ENCODE measurements at regions not wholly inside any gene's neighbourhood (a gene's known extent, or its start where the extent isn't known, plus 50 kb on each side); places are given as distances from the start of the nearest gene placed in this dataset.

DNA sequence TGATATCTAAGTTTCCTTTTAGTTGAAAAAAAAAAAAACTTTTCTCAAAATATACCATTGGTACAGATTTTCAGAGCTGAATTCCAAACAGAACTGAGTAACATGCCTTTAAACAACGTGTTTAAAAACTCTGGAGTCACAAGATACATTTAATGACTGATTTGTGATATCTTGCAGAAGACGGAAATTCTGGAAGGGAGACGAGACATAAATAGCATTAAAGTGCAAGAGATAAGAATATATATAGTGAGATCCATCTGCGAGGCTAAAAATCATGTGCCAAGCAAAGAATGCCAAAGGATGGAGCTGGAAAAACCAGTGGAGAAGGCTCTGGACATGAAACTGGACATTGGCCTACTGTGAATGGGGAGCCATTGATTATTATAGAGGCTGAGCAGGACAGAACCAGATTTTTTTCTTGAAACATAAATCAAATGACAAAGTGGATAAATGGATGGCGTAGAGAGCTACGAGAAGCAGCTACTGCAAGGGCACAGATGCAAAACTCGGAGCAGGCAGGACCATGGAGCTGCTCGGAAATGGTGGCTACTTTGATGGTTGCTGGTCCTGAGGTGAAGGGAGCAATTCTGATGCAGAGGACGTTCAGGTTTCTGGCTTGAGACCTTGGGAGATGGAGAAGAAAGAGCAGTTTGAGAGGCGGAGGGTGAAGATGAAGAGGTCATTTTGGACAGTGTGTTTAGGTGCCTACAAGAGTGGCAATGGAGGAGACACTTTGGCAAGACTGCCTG, 88.8 kb downstream of the CPN2 start:
- no peak for TF ChIP-seq CTCF (IDR thresholded peaks at IDR 0.05; ENCODE audit: insufficient read depth, low read length)
- TF ChIP-seq POLR2AphosphoS5 (IDR thresholded peaks at IDR 0.05; ENCODE audit: low read depth): no peak
- no peak for TF ChIP-seq GABPA (IDR thresholded peaks at IDR 0.05; ENCODE audit: low read depth)
- TF ChIP-seq REST (IDR thresholded peaks at IDR 0.05; ENCODE audit: insufficient replicate concordance, low read depth): no peak
- no peak for TF ChIP-seq SPI1 (IDR thresholded peaks at IDR 0.05; ENCODE audit: borderline replicate concordance, low read depth)

All from HL-60 (cell line).